PFSK-1 (cell line): ENCODE measurements at regions not wholly inside any gene's neighbourhood (a gene's known extent, or its start where the extent isn't known, plus 50 kb on each side); places are given as distances from the start of the nearest gene placed in this dataset.

Experiments
- FOXP2 ChIP-seq: optimal IDR thresholded peaks from 2 replicates; pipeline ENCODE3; 2011; ENCODE audit warnings: borderline replicate concordance, control low read depth, inconsistent platforms; ENCODE audit not compliant: insufficient read depth; ENCODE audit errors: extremely low read length, extremely low read depth
- POLR2AphosphoS5 ChIP-seq: IDR thresholded peaks from 2 replicates; pipeline ENCODE4 v1.6.1; 2012; ENCODE audit warnings: low read depth, mild to moderate bottlenecking, control low read depth, low read length, moderate library complexity
- REST ChIP-seq, 2 experiments: IDR thresholded peaks; 2 replicates each; pipeline versions ENCODE4 v1.6.1 to v1.8.0; 2011 to 2012; ENCODE audit warnings: low read depth in 2 of 2, low read length in 2 of 2, control low read depth in 1 of 2, inconsistent platforms in 1 of 2, mild to moderate bottlenecking in 1 of 2, moderate library complexity in 1 of 2; ENCODE audit not compliant: insufficient read depth in 1 of 2
- SIN3A ChIP-seq: IDR thresholded peaks from 2 replicates; pipeline ENCODE4 v1.6.1; 2012; ENCODE audit warnings: mild to moderate bottlenecking, low read length, moderate library complexity, borderline replicate concordance; ENCODE audit not compliant: insufficient read depth
- TAF1 ChIP-seq: IDR thresholded peaks from 2 replicates; pipeline ENCODE4 v1.6.1; 2012; ENCODE audit warnings: low read length, control low read depth, borderline replicate concordance; ENCODE audit not compliant: insufficient read depth

- TF ChIP-seq SIN3A: no peak
- no peak for TF ChIP-seq REST (IDR thresholded peaks at IDR 0.05; ENCODE audit: insufficient read depth in 1 of 2, low read depth in 2 of 2, low read length in 2 of 2)
- TF ChIP-seq FOXP2: no peak
- TF ChIP-seq TAF1: no peak
- no peak for TF ChIP-seq POLR2AphosphoS5
These were observed 262.6 kb upstream of the TMTC1 start for GRCh38 chr12:30046376-30046775.

- TF ChIP-seq TAF1 (no peak), REST (IDR thresholded peaks at IDR 0.05; ENCODE audit: insufficient read depth in 1 of 2, low read depth in 2 of 2, low read length in 2 of 2) (no peak), POLR2AphosphoS5 (no peak), SIN3A (no peak), FOXP2 (no peak)
These were observed 261.4 kb upstream of the TMTC1 start for GRCh38 chr12:30045171-30045570.

GRCh38 chr12:30044206-30044605 is 260.5 kb upstream of the TMTC1 start:
- TF ChIP-seq TAF1 (no peak), POLR2AphosphoS5 (no peak), REST (IDR thresholded peaks at IDR 0.05; ENCODE audit: insufficient read depth in 1 of 2, low read depth in 2 of 2, low read length in 2 of 2) (no peak), SIN3A (no peak), FOXP2 (no peak)

- TF ChIP-seq REST (IDR thresholded peaks at IDR 0.05; ENCODE audit: insufficient read depth in 1 of 2, low read depth in 2 of 2, low read length in 2 of 2): no peak
- no peak for TF ChIP-seq TAF1
- TF ChIP-seq POLR2AphosphoS5: no peak
- no peak for TF ChIP-seq FOXP2
- no peak for TF ChIP-seq SIN3A
These were observed 259.6 kb upstream of the TMTC1 start for GRCh38 chr12:30043151-30043847.
